Muscle of leg (tissue), 3 donors: ENCODE measurements at regions not wholly inside any gene's neighbourhood (a gene's known extent, or its start where the extent isn't known, plus 50 kb on each side); places are given as distances from the start of the nearest gene placed in this dataset.

Experiments used
- DNase-seq: peaks from one replicate; pipeline ENCODE4 v3.0.0; 2013
- H3K27ac ChIP-seq: one replicate; pipeline ENCODE4 v1.5.1; 2013; ENCODE audit warnings: mild to moderate bottlenecking, low read length, control low read depth
- H3K27me3 ChIP-seq: one replicate; pipeline ENCODE4 v1.6.1; 2013; ENCODE audit warnings: low read length; ENCODE audit not compliant: control insufficient read depth, insufficient read depth
- H3K36me3 ChIP-seq: one replicate; pipeline ENCODE4 v1.6.1; 2013; ENCODE audit warnings: low read length; ENCODE audit not compliant: control insufficient read depth, insufficient read depth
- H3K4me1 ChIP-seq: one replicate; pipeline ENCODE4 v1.6.1; 2013; ENCODE audit warnings: low read length; ENCODE audit not compliant: control insufficient read depth, insufficient read depth
- H3K4me3 ChIP-seq: one replicate; pipeline ENCODE4 v1.5.1; 2013; ENCODE audit warnings: low read length, control low read depth
- H3K9me3 ChIP-seq: replicated peaks from 2 replicates; pipeline ENCODE4 v1.6.1; 2013; ENCODE audit warnings: low read depth, low read length; ENCODE audit not compliant: control insufficient read depth
- WGBS: methylation state at CpG from one replicate; pipeline ENCODE4 v1.1.5; 2013; ENCODE audit warnings: missing lambda C conversion rate; ENCODE audit not compliant: insufficient coverage; 5-methylcytosine and 5-hydroxymethylcytosine counted together

GRCh38 chr15:95709959-95710695, 620.4 kb upstream of the NR2F2 start:
- no peak overlapping the region for H3K27ac ChIP-seq
- no peak for DNase-seq
- H3K27me3 ChIP-seq = no peaks in the 10 kb centered on the region
- H3K4me3 ChIP-seq = no peak overlapping the region
- WGBS = 84% methylated on average over 3 of the region's 9 CpGs
- no peaks in the 10 kb centered on the region for H3K36me3 ChIP-seq
- no peaks in the 10 kb centered on the region for H3K4me1 ChIP-seq
- H3K9me3 ChIP-seq = no peaks in the 10 kb centered on the region

- peaks cover 6% of the 10 kb centered on the region for H3K4me1 ChIP-seq
- no peaks in the 10 kb centered on the region for H3K27me3 ChIP-seq
- DNase-seq = no peak
- H3K4me3 ChIP-seq = no peak overlapping the region
- no peaks in the 10 kb centered on the region for H3K36me3 ChIP-seq
- H3K9me3 ChIP-seq = no peaks in the 10 kb centered on the region
- no peak overlapping the region for H3K27ac ChIP-seq
- no CpG with 5 or more reads among the region's 1 CpG for WGBS
Measured at GRCh38 chr15:95712785-95713184, 617.7 kb upstream of the NR2F2 start.

GRCh38 chr15:95713324-95713723, 617.2 kb upstream of the NR2F2 start:
- no peaks in the 10 kb centered on the region for H3K36me3 ChIP-seq

GRCh38 chr15:95715116-95715903, 615.2 kb upstream of the NR2F2 start:
- no CpG with 5 or more reads among the region's 3 CpGs for WGBS
- Histone ChIP-seq H3K27me3 (no peaks in the 10 kb centered on the region), H3K27ac (no peak overlapping the region), H3K36me3 (no peaks in the 10 kb centered on the region), H3K9me3 (no peaks in the 10 kb centered on the region), H3K4me3 (no peak overlapping the region), H3K4me1 (peaks cover 8% of the 10 kb centered on the region)
- no peak for DNase-seq

More at GRCh38 chr15:95713324-95713723, 617.2 kb upstream of the NR2F2 start:
- no peaks in the 10 kb centered on the region for H3K9me3 ChIP-seq
- peaks cover 6% of the 10 kb centered on the region for H3K4me1 ChIP-seq
- H3K27ac ChIP-seq = no peak overlapping the region
- no peaks in the 10 kb centered on the region for H3K27me3 ChIP-seq
- no peak overlapping the region for H3K4me3 ChIP-seq
- WGBS = 100% methylated on average over 1 of the region's 5 CpGs
- no peak for DNase-seq

GRCh38 chr15:95715906-95716656, 614.4 kb upstream of the NR2F2 start:
- no peak overlapping the region for H3K27ac ChIP-seq
- H3K4me3 ChIP-seq = no peak overlapping the region
- no peaks in the 10 kb centered on the region for H3K27me3 ChIP-seq
- no CpG with 5 or more reads among the region's 6 CpGs for WGBS
- peak; percentile 41 for DNase-seq
- H3K9me3 ChIP-seq = no peaks in the 10 kb centered on the region
- H3K36me3 ChIP-seq = no peaks in the 10 kb centered on the region
- H3K4me1 ChIP-seq = peaks cover 8% of the 10 kb centered on the region

GRCh38 chr15:95716708-95717107, 613.8 kb upstream of the NR2F2 start:
- Histone ChIP-seq H3K4me1 (peaks cover 8% of the 10 kb centered on the region), H3K27ac (no peak overlapping the region), H3K4me3 (no peak overlapping the region), H3K9me3 (no peaks in the 10 kb centered on the region), H3K36me3 (no peaks in the 10 kb centered on the region), H3K27me3 (no peaks in the 10 kb centered on the region)
- no peak for DNase-seq

- no peaks in the 10 kb centered on the region for H3K9me3 ChIP-seq
- no peaks in the 10 kb centered on the region for H3K27me3 ChIP-seq
- H3K4me1 ChIP-seq = peaks cover 8% of the 10 kb centered on the region
- peak; percentile 67 for DNase-seq
- no peak overlapping the region for H3K4me3 ChIP-seq
- no peak overlapping the region for H3K27ac ChIP-seq
- 38% methylated on average over 5 of the region's 7 CpGs for WGBS
- no peaks in the 10 kb centered on the region for H3K36me3 ChIP-seq
Measured at GRCh38 chr15:95718441-95718840, 612.1 kb upstream of the NR2F2 start.

GRCh38 chr15:95724908-95725633, 605.4 kb upstream of the NR2F2 start:
- H3K4me3 ChIP-seq = no peak overlapping the region
- no peaks in the 10 kb centered on the region for H3K36me3 ChIP-seq
- H3K9me3 ChIP-seq = no peaks in the 10 kb centered on the region
- WGBS = 76% methylated on average over 2 of the region's 3 CpGs
- H3K4me1 ChIP-seq = no peaks in the 10 kb centered on the region
- DNase-seq = no peak
- H3K27me3 ChIP-seq = no peaks in the 10 kb centered on the region
- no peak overlapping the region for H3K27ac ChIP-seq

GRCh38 chr15:95726891-95727290, 603.6 kb upstream of the NR2F2 start:
- Histone ChIP-seq H3K27me3 (no peaks in the 10 kb centered on the region), H3K4me1 (no peaks in the 10 kb centered on the region), H3K36me3 (no peaks in the 10 kb centered on the region), H3K27ac (no peak overlapping the region), H3K4me3 (no peak overlapping the region), H3K9me3 (no peaks in the 10 kb centered on the region)
- DNase-seq = no peak
- WGBS = no CpG with 5 or more reads among the region's 4 CpGs
